ENCODE measurements at regions not wholly inside any gene's neighbourhood (a gene's known extent, or its start where the extent isn't known, plus 50 kb on each side); places are given as distances from the start of the nearest gene placed in this dataset.

GRCh38 chrX:122739770-122740169, 444.3 kb upstream of the GRIA3 start:
- Histone ChIP-seq H3K9me3 (peaks cover 0 to 20% (median 0%) of the 10 kb centered on the region in 8 donors), H3K4me1 (no peaks in the 10 kb centered on the region), H3K4me3 (no peak overlapping the region), H3K27me3 (replicated peaks in 1 of 7) (no peaks in the 10 kb centered on the region), H3K36me3 (no peaks in the 10 kb centered on the region), H3K27ac (no peak overlapping the region)
- TF ChIP-seq CTCF (IDR thresholded peaks at IDR 0.05 in 8 of 11, conservative IDR thresholded peaks at IDR 0.05 in 3 of 11), result no peak
- no peak for TF ChIP-seq POLR2A (IDR thresholded peaks at IDR 0.05)
- TF ChIP-seq POLR2AphosphoS5 (IDR thresholded peaks at IDR 0.05), result no peak
- intact Hi-C loops (cut with DNase I; ENCODE audit: low total_unique reads), result no loop called here
- WGBS, 5 donors, result 0 to 56% (median 20%) methylated on average over 1 of the region's 1 CpG
- no peak for DNase-seq

DNA sequence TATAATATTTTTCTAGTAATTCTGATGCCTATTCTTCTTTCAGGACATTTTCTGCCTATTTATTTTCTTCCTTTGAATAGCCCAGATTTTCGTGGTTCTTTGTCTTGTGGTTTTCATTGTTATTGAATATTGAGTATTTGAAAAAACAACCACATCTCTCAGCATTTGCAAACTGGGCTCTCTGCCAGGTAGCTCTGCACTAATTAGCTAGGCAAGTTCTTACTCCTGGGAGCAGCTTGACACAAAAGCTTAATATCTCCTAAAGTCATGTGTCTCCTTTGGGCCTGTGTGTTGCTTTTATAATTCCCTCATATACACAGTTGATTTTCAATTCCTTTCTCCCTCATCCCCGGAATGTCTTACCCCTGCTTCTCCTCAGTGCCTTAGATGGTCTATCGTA, 413.5 kb upstream of the GRIA3 start:
- Histone ChIP-seq H3K27ac (no peak overlapping the region), H3K9me3 (peaks cover 0 to 22% (median 0%) of the 10 kb centered on the region in 8 donors), H3K4me3 (no peak overlapping the region), H3K36me3 (no peaks in the 10 kb centered on the region), H3K4me1 (no peaks in the 10 kb centered on the region), H3K27me3 (replicated peaks in 1 of 7) (no peaks in the 10 kb centered on the region)
- TF ChIP-seq CTCF (IDR thresholded peaks at IDR 0.05 in 8 of 11, conservative IDR thresholded peaks at IDR 0.05 in 3 of 11) (no peak), POLR2A (IDR thresholded peaks at IDR 0.05) (no peak), POLR2AphosphoS5 (IDR thresholded peaks at IDR 0.05) (no peak)
- intact Hi-C loops (cut with DNase I; ENCODE audit: low total_unique reads), result no loop called here
- WGBS, 5 donors, result 42 to 73% (median 58%) methylated on average over 3 of the region's 3 CpGs
- DNase-seq, result no peak

- WGBS, 5 donors, result 52 to 65% (median 59%) methylated on average over 4 of the region's 4 CpGs
- peaks cover 0 to 23% (median 6%) of the 10 kb centered on the region in 8 donors for H3K9me3 ChIP-seq
- intact Hi-C loops (cut with DNase I; ENCODE audit: low total_unique reads), result no loop called here
- no peak overlapping the region for H3K27ac ChIP-seq
- no peak overlapping the region for H3K4me3 ChIP-seq
- TF ChIP-seq POLR2A (IDR thresholded peaks at IDR 0.05), result no peak
- no peak for TF ChIP-seq POLR2AphosphoS5 (IDR thresholded peaks at IDR 0.05)
- H3K27me3 ChIP-seq (replicated peaks in 1 of 7), result no peaks in the 10 kb centered on the region
- DNase-seq, result no peak
- no peaks in the 10 kb centered on the region for H3K4me1 ChIP-seq
- no peaks in the 10 kb centered on the region for H3K36me3 ChIP-seq
Measured at GRCh38 chrX:122771933-122772332, 412.1 kb upstream of the GRIA3 start.

GRCh38 chrX:122777766-122778165, 406.3 kb upstream of the GRIA3 start:
- Histone ChIP-seq H3K4me1 (no peaks in the 10 kb centered on the region), H3K27me3 (replicated peaks in 1 of 7) (no peaks in the 10 kb centered on the region), H3K27ac (no peak overlapping the region), H3K36me3 (no peaks in the 10 kb centered on the region), H3K9me3 (peaks cover 0 to 22% (median 3%) of the 10 kb centered on the region in 8 donors), H3K4me3 (no peak overlapping the region)
- DNase-seq, result no peak
- TF ChIP-seq POLR2AphosphoS5 (IDR thresholded peaks at IDR 0.05), result no peak
- no peak for TF ChIP-seq POLR2A (IDR thresholded peaks at IDR 0.05)
- no peak for TF ChIP-seq CTCF (IDR thresholded peaks at IDR 0.05 in 8 of 11, conservative IDR thresholded peaks at IDR 0.05 in 3 of 11)
- 48 to 87% (median 78%) methylated on average over 3 of the region's 3 CpGs for WGBS, 5 donors
- intact Hi-C loops (cut with DNase I; ENCODE audit: low total_unique reads), result no loop called here

- no peaks in the 10 kb centered on the region for H3K27me3 ChIP-seq (replicated peaks in 1 of 7)
- intact Hi-C loops (cut with DNase I; ENCODE audit: low total_unique reads), result no loop called here
- H3K27ac ChIP-seq, result no peak overlapping the region
- no peaks in the 10 kb centered on the region for H3K4me1 ChIP-seq
- H3K9me3 ChIP-seq, result peaks cover 0 to 23% (median 5%) of the 10 kb centered on the region in 8 donors
- WGBS, 5 donors, result 55 to 89% (median 80%) methylated on average over 2 of the region's 2 CpGs
- H3K4me3 ChIP-seq, result no peak overlapping the region
- no peaks in the 10 kb centered on the region for H3K36me3 ChIP-seq
- no peak for DNase-seq
- TF ChIP-seq CTCF (IDR thresholded peaks at IDR 0.05 in 8 of 11, conservative IDR thresholded peaks at IDR 0.05 in 3 of 11) (no peak), POLR2AphosphoS5 (IDR thresholded peaks at IDR 0.05) (no peak), POLR2A (IDR thresholded peaks at IDR 0.05) (no peak)
Measured at GRCh38 chrX:122783918-122784317, 400.2 kb upstream of the GRIA3 start.

Measured in spleen (tissue), 11 donors.